Transverse colon (tissue), 4 donors: ENCODE measurements at regions not wholly inside any gene's neighbourhood (a gene's known extent, or its start where the extent isn't known, plus 50 kb on each side); places are given as distances from the start of the nearest gene placed in this dataset.

Source experiments
- DNase-seq: peaks from one replicate; pipeline ENCODE4 v3.0.0-alpha.2; 2019
- H3K27ac ChIP-seq, 4 donors: fragments of 200-600 bp; sonication (generic); 2 replicates each; pipeline ENCODE4 v1.5.1; 2016 to 2018; ENCODE audit warnings: inconsistent platforms in 4 of 4
- H3K27me3 ChIP-seq: fragments of 200-600 bp; sonication (generic); 2 replicates; pipeline ENCODE4 v1.5.1; 2017; ENCODE audit warnings: inconsistent platforms
- H3K36me3 ChIP-seq, 4 donors: fragments of 200-600 bp; sonication (generic); 2 replicates each; pipeline ENCODE4 v1.5.1; 2017 to 2019; ENCODE audit warnings: inconsistent platforms in 4 of 4
- H3K4me1 ChIP-seq, 4 donors: fragments of 200-600 bp; sonication (generic); 2 replicates each; pipeline ENCODE4 v1.5.1; 2017 to 2020; ENCODE audit warnings: inconsistent platforms in 4 of 4
- H3K4me3 ChIP-seq, 4 donors: fragments of 200-600 bp; sonication (generic); 1 replicate in 1 of 4; 2 replicates in 3 of 4; pipeline versions ENCODE4 v1.5.1 to v1.6.1; 2017 to 2019; ENCODE audit warnings: inconsistent platforms in 4 of 4
- H3K9me3 ChIP-seq, 2 donors: fragments of 200-600 bp; sonication (generic); 2 replicates each; pipeline ENCODE4 v1.5.1; 2017 to 2019; ENCODE audit warnings: inconsistent platforms in 2 of 2
- EP300 ChIP-seq: sonication (generic); formaldehyde crosslinking; IDR thresholded peaks from one replicate; pipeline ENCODE4 v1.6.1; 2017; ENCODE audit warnings: antibody characterized with exemption, low read depth
- POLR2A ChIP-seq: fragments of 450-650 bp; IDR thresholded peaks from one replicate; pipeline ENCODE4 v1.6.1; 2016; ENCODE audit warnings: antibody characterized with exemption, mild to moderate bottlenecking, moderate library complexity
- POLR2AphosphoS5 ChIP-seq, 3 donors: sonication (generic); formaldehyde crosslinking; IDR thresholded peaks; one replicate each; pipeline ENCODE4 v1.6.1; 2016; ENCODE audit warnings: antibody characterized with exemption in 3 of 3
- WGBS, 2 donors: methylation state at CpG; one replicate each; pipeline ENCODE4 v1.1.5; 2018; ENCODE audit warnings: low coverage in 1 of 2; 5-methylcytosine and 5-hydroxymethylcytosine counted together
- in situ Hi-C, 4 donors: fragments of 200-750 bp; cut with MboI; loops; one replicate each; pipeline versions ENCODE4 v1.15.0 to v1.15.1; 2017; ENCODE audit warnings: low sequenced_read_pairs in 3 of 4, low pct_ligation_motif_present in 1 of 4, low pct_unique_long_range_greater_than_20kb in 1 of 4
- intact Hi-C: fragments of 100-400 bp; cut with DNase I; formaldehyde crosslinking; loops from one replicate; pipeline ENCODE4 v1.15.1; 2023; ENCODE audit warnings: low total_unique reads
- TF ChIP-seq, protein P1 (sequence below), 5 experiments: fragments of 200-600 bp in 3 of 5; fragments of 450-650 bp in 2 of 5; sonication (generic) in 3 of 5; IDR thresholded peaks; 1 replicate in 2 of 5; 2 replicates in 3 of 5; pipeline ENCODE4 v1.5.1; 2016 to 2017; ENCODE audit warnings: antibody characterized with exemption in 5 of 5, inconsistent platforms in 3 of 5, mild to moderate bottlenecking in 2 of 5, moderate library complexity in 1 of 5

DNA sequence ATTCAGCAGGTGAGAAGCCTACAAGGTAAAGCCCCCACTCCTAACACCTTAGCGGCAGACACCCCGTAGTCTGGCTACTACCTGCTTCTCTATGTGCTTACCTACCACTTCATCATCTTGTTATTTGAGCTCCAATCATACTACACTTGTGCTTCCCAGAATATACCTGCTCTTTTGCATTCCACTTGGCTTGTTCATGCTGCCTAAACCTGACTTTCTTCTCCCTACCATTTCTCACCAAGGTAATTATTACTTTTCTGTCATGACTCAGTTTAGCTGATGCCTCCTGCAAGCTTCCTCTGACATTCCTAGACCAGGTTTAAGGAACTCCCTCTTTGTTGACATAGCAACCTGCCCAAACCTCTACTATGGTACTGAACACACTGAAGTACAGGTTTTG, 495.6 kb upstream of the C1orf87 start:
- H3K27ac ChIP-seq = no peak overlapping the region
- in situ Hi-C loops (no loop called here), intact Hi-C loops (no loop called here)
- H3K36me3 ChIP-seq = no peaks in the 10 kb centered on the region
- 94 to 100% methylated on average over 2 of the region's 2 CpGs for WGBS, 2 donors
- TF ChIP-seq POLR2AphosphoS5 (IDR thresholded peaks at IDR 0.05) (no peak), POLR2A (no peak), EP300 (no peak)
- TF ChIP-seq, protein P1, sequence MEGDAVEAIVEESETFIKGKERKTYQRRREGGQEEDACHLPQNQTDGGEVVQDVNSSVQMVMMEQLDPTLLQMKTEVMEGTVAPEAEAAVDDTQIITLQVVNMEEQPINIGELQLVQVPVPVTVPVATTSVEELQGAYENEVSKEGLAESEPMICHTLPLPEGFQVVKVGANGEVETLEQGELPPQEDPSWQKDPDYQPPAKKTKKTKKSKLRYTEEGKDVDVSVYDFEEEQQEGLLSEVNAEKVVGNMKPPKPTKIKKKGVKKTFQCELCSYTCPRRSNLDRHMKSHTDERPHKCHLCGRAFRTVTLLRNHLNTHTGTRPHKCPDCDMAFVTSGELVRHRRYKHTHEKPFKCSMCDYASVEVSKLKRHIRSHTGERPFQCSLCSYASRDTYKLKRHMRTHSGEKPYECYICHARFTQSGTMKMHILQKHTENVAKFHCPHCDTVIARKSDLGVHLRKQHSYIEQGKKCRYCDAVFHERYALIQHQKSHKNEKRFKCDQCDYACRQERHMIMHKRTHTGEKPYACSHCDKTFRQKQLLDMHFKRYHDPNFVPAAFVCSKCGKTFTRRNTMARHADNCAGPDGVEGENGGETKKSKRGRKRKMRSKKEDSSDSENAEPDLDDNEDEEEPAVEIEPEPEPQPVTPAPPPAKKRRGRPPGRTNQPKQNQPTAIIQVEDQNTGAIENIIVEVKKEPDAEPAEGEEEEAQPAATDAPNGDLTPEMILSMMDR (IDR thresholded peaks at IDR 0.05) = no peak
- no peaks in the 10 kb centered on the region for H3K4me1 ChIP-seq
- no peaks in the 10 kb centered on the region for H3K27me3 ChIP-seq
- DNase-seq = no peak
- no peaks in the 10 kb centered on the region for H3K9me3 ChIP-seq
- no peak overlapping the region for H3K4me3 ChIP-seq

- H3K36me3 ChIP-seq = no peaks in the 10 kb centered on the region
- no peak overlapping the region for H3K4me3 ChIP-seq
- H3K4me1 ChIP-seq = no peaks in the 10 kb centered on the region
- no peaks in the 10 kb centered on the region for H3K9me3 ChIP-seq
- no peaks in the 10 kb centered on the region for H3K27me3 ChIP-seq
- DNase-seq = no peak
- in situ Hi-C loops (no loop called here), intact Hi-C loops (no loop called here)
- TF ChIP-seq EP300 (no peak), POLR2A (no peak), POLR2AphosphoS5 (IDR thresholded peaks at IDR 0.05) (no peak)
- TF ChIP-seq, protein P1 (IDR thresholded peaks at IDR 0.05) = no peak
- H3K27ac ChIP-seq = no peak overlapping the region
These were observed 493.7 kb upstream of the C1orf87 start for GRCh38 chr1:60567256-60567655.

DNA sequence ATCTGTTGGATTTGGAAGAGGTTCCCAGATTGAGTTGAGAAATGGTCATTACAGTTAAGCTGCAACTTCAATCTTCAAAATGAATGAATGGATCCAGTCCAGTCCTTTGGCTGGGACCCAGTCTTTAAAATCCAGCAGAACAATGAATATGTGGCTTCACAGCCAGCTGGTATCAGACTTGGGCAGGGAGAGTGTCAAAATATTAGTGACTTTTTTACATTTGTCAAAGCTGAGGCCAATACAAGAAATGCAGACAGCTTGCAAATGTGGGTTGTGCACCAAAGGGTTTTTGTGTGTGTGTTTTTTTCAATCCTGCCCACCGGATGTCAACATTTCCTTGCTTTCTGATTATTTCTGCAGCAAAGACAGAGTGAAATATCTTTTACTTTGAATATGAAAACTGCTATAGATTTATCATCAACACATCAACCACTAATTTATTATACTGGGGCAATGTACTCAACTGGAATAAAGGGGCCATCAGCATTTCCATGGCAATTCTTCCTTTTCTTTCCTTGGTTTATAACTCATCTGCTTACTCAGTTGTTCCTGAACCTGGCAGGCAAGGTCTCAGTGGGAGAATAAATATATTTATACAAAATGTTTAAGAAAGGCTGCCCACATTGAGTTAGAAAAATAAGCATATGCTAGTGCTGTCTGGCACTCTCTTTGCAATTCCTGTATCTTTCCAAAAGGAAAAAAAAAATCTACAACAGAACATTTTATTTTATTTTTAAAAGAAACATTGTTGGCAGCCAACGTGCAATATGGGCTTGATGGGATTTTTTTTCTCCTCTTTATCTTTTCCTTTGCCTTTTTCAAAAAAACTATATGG, 491.6 kb upstream of the C1orf87 start:
- in situ Hi-C loops (no loop called here), intact Hi-C loops (no loop called here)
- H3K4me3 ChIP-seq = no peak overlapping the region
- TF ChIP-seq EP300 (no peak), POLR2A (no peak), POLR2AphosphoS5 (IDR thresholded peaks at IDR 0.05) (no peak)
- TF ChIP-seq, protein P1 (IDR thresholded peaks at IDR 0.05) = no peak
- H3K27ac ChIP-seq = no peak overlapping the region
- no peaks in the 10 kb centered on the region for H3K36me3 ChIP-seq
- 49% methylated on average over 2 of the region's 2 CpGs for WGBS, 2 donors
- H3K4me1 ChIP-seq = no peaks in the 10 kb centered on the region
- no peaks in the 10 kb centered on the region for H3K27me3 ChIP-seq
- H3K9me3 ChIP-seq = no peaks in the 10 kb centered on the region
- no peak for DNase-seq

DNA sequence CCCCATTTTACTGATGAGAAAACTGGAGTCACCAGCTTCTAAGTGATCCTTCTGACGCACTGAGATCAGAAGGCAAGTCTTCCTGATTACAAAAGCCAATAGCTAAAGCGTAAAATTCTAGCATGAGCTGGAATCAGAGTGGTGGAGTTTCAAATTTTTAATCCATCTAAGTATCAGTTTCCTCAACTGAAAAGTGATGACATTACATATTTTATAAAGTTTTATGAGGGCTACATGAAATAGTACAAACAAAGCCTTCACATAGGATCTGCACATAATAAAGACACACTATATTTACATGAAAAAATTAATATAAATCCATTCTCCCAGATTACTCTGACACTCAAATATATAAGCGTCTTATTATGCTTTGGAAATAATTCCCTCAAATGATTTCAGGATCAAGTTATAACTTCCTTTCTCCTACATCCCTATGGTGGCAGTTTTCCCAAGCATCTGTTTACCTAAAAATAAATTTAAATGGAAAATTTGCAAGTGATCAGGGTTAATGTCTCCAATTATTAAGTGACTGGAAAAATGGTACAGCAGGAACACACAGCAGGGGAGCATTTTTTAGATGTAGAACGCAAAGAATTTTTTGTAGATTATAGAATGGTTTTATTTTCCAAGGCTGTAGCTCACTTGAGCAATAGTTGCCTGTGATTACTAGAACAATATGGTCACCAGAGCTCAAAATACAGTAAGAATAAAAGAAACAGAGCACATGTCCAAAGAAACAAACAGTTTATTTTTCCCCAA, 490.4 kb upstream of the C1orf87 start:
- H3K36me3 ChIP-seq = no peaks in the 10 kb centered on the region
- 79 to 81% methylated on average over 3 to 4 of the region's 4 CpGs for WGBS, 2 donors
- no peak for TF ChIP-seq POLR2A
- H3K9me3 ChIP-seq = no peaks in the 10 kb centered on the region
- H3K4me3 ChIP-seq = no peak overlapping the region
- H3K4me1 ChIP-seq = no peaks in the 10 kb centered on the region
- intact Hi-C loops = no loop called here
- no peak overlapping the region for H3K27ac ChIP-seq
- in situ Hi-C loops = no loop called here
- H3K27me3 ChIP-seq = no peaks in the 10 kb centered on the region
- no peak for DNase-seq
